Activated T-cell treated with anti-CD3 and anti-CD28 coated beads, Interleukin-2, amount 50 U/mL, for 48 hours (primary cell): ENCODE measurements at regions not wholly inside any gene's neighbourhood (a gene's known extent, or its start where the extent isn't known, plus 50 kb on each side); places are given as distances from the start of the nearest gene placed in this dataset.

ENCODE experiments used
- DNase-seq, 2 experiments: peaks; one replicate each; pipeline ENCODE4 v3.0.0-alpha.2; 2020

GRCh38 chr13:40083841-40084240, 428.4 kb downstream of the COG6 start:
- DNase-seq: no peak

DNA sequence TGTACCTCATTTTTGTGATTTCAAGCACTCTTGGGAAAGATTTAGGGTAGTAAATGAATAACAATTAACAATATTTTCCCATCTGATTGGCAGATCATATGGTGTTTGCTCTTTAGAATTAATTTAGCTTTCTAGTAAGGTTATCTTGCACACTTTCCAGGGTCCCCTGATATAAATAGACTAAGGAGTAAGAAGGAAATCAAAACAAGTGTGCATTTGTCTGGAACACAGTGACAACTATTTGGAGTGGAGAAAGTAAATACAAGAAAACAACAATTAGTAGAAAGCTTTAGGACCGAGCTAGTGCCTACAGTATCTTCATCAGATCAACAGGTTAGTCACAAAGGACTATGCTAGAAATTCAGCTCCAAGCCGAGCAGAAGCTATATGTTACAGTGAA, 429.5 kb downstream of the COG6 start:
- no peak for DNase-seq

GRCh38 chr13:40087091-40088002, 431.9 kb downstream of the COG6 start:
- no peak for DNase-seq

DNA sequence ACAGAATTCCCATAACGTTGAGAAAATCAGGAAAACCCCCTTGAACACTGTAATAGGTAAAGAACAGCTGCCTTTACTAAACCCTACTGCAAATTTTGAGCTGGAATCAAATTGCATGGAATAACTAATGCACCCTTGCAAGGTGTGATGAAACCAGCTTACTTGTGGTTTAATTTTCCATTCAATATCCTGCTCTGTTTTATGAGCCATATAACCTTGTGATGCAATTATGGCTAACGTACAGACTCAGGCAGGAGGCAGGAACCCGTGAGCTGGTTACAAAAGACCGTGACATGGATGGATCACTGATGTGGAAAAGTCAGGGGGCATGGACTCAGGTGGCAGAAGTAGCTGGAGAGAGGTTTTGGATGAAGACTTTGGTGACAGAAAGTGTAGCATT, 438.6 kb downstream of the COG6 start:
- no peak for DNase-seq

GRCh38 chr13:40095695-40096356, 440.4 kb downstream of the COG6 start:
- DNase-seq: no peak

- DNase-seq: peak; percentile 44 to 61
Measured at GRCh38 chr13:40096357-40096901, 441.0 kb downstream of the COG6 start.

- DNase-seq: no peak
Measured at GRCh38 chr13:40098246-40098645, 442.8 kb downstream of the COG6 start.

- DNase-seq: peak; percentile 67 to 73
Measured at GRCh38 chr13:40101708-40102359, 446.4 kb downstream of the COG6 start.

- peak; percentile 61 to 63 for DNase-seq
Measured at GRCh38 chr13:40102360-40102727, 446.9 kb downstream of the COG6 start.

GRCh38 chr13:40102854-40103253, 447.4 kb downstream of the COG6 start:
- peak; percentile 92 to 94 for DNase-seq

DNA sequence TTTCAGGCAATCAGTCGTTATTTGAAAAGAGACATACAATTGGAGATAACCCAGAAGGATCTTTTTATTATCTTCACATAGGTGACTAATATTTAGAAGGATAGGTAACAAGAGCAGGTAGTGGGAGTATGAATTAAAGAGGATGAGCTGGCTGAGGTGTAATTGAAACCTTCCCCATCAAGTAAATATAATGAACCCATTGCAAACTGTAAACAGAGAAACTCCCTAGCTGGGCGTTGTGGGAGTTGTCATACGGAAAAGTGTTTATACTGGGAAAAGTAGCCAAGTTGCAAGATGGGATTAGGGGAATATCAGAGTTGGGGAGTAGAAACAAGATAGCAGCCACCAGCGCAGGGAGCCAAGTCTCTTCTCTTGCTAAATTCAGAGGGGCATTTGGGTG, 448.4 kb downstream of the COG6 start:
- no peak for DNase-seq

DNA sequence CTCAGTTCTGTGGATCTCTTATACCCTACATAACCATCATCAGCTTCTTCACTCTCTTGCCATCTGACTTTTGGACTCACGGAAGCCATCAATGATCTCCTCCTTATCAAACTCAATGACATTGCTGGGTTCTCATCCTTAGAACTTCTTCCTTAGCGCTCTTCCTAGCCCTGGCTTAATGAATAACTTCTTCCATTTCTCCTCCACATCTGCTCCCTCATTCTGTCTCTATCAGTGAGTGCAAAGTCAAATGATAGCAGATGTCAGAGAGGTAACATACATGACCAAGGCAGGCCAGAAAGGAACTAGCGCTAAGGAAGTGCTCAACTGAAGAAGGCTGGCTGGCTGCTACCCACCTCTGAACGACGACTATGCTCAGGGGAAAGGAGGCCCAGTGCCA, 449.8 kb downstream of the COG6 start:
- DNase-seq: no peak

DNA sequence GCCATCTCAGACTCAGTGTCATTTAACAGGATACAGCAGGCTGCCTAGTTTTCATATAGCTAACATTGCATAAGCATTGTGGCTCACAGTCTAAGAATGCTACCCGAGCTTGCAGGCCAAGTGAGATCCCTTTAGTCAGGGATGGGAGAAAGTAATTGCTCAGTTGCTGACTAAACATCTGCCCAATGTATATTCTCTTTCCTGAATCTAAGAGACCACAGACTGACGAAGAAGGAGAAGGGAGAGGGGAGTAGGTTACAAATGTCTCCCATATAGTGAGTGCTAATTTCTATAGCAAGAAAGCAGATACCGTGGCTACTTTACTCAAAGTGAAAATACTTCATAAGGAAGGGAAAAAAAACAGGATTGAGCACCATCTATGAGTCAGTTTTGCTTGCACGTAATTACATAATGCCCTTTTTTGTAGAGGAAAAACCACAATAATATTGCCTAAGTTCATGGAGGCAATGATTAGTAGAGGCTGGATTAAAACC, 453.9 kb downstream of the COG6 start:
- no peak for DNase-seq

DNA sequence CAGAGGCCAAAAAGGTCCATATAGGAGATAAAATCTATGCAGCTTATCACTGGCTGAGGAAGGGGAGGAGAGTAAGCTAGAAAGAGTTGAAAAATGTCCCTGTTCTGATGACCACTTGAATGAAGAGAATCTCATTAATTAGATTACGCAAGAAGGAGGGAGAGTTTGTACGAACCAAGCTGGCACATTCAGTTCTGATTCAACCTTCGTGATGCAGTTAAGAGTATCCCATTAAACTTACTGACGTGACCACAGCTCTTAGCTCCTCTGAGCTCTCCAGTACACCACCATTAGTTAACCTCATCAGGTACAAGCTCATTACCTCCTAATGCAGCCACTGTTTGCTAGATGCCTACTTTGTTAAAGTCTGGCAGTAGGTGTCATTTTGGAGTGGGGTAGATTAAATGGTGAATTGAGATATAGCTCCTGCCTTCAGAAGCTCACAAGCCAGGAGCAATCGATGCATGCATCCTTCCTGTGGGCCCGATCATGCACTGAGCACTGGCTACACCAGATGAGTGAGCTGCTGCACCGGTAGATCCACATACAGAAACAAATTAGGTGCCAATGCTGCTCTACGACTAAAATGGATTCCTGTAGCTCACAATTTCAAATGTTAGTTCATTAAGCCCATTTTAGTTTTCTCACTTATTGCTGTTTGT, 458.3 kb downstream of the COG6 start:
- no peak for DNase-seq

DNA sequence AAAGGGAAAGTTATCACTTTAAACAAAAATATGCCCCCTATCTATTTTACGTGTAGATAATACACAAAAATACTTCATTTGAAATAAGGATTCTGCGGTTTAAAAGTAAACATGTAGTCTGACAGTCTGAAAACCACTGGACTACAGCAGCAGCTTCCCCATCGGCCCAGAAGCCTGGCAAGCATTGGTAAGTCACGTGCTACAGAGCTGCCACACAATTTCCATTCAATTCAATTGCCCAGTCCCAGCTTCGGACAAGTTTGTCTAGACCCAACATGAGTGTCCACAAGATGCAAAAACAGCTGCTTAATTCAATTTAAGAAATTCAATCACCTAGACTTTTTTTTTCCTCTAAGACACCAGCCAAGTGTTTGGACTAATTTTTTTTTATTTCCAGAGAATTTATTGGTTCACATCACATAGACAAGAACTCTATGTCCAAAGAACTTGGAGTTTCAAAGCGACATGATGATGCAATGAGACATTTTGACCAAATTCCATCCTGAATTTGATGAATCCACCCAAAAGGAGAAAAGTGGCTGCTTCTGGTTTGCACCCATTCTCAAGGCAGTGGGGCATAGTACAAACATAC, 458.9 kb downstream of the COG6 start:
- DNase-seq: no peak

- DNase-seq: no peak
Measured at GRCh38 chr13:40115426-40115825, 460.0 kb downstream of the COG6 start.

DNA sequence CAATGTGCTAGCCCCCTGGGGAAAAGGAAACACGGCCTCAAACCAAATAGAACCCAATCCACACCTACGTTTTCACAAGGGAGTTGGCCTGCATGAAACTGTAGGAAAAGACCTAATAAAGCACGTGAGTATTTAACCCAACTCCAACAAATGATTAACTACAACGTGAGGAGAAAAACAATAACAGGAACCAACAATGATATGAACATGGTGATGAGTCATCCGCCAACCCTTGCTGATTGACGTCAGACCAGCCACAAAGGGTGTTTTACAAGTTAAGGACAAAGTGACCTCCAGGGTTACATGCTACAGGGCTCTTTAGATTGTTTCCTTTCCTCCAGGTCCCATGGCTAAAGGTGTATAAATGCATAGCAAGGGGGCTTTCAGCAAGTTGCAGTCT, 460.5 kb downstream of the COG6 start:
- peak in 1 of 2 experiments; percentile 51 for DNase-seq

DNA sequence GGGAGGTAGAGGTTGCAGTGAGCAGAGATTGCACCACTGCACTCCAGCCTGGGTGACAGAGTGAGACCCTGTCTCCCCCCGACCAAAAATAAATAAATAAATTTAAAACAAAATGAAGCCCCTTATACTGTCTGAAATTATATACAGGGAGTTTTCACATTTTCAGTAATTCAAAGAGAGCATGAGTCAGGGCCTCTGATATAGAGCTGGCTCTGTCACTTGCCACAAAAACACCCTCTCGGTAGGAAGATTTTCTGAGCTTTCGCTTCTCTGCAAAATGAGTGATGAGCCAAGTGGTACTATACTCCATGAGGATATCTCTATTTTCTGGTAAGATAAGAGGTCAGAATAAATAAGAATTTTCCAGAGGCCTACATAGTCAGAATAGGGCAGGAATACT, 462.9 kb downstream of the COG6 start:
- no peak for DNase-seq

DNA sequence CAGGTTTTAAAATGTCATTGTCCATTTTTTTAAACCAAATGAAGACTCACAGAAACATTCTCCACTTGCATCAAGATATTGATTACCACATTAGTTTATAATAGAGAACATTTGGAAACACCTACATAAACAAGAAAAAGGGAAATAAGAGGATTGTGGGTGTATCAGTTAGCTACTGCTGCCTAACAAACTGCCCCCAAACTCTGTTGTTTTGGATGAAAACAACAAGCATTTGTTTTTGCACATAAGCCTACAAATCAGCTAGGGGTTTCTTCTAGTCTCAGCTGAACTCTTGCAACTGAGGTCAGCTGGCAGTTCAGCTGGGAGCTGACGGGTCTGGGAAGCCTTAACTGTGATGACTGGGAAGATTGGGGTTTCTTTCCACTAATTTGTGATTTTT, 464.4 kb downstream of the COG6 start:
- DNase-seq: no peak

DNA sequence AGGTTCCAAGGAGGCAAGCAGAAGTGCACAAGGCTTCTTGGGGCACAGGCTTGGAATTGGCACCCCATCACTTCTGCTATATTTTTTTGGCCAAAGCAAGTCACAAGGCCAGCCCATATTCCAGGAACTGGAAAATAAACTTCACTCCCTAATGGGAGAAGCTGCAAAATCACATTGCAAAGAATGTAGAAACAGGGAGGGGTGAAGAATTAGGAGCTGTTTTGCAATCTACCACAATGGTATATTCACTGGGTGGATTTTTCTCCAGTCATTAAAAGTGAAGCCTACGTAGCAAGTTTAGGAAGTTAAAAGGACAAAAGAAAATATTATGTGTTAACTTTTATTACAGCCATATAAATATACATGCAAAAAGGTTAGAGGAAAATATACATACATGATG, 464.8 kb downstream of the COG6 start:
- no peak for DNase-seq

DNA sequence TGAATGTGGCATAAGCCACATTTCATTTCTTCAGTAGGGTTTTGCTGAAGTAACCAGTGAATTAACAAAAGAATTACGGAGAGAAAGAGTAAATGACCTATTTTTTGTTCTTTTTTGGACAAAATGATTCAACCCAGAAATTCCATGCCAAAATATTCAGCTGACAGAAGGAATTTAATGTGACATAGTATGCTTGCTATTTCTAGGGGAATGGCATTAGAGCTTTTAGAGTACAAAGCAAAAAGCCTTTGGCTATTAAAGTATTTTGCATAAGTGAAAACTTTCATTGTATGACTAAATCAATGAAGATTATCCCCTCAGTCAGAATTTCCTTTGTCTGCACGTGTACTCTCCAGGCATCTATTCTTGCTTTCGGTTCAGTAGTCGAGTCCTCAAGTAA, 465.3 kb downstream of the COG6 start:
- no peak for DNase-seq

GRCh38 chr13:40121722-40122121, 466.3 kb downstream of the COG6 start:
- DNase-seq: no peak
